RWPE1 (cell line): ENCODE measurements at regions not wholly inside any gene's neighbourhood (a gene's known extent, or its start where the extent isn't known, plus 50 kb on each side); places are given as distances from the start of the nearest gene placed in this dataset.
A peak's percentile ranks its signal among the peaks of the same experiment; 100 is the strongest.

Experiments used
- CTCF ChIA-PET: fragments of 350-600 bp; sonication (Branson Sonifier 250); formaldehyde crosslinking; extraction: SDS; loops from one replicate; lab custom pipeline; 2021; lab: Yijun Ruan, JAX
- POLR2A ChIA-PET: fragments of 400-600 bp; formaldehyde crosslinking; extraction: SDS; loops from one replicate; lab custom pipeline; 2020; ENCODE audit warnings: antibody characterized with exemption; ENCODE audit not compliant: low non-redundant PET; lab: Yijun Ruan, JAX
- DNase-seq: peaks from one replicate; pipeline ENCODE4 v3.0.0; 2012; ENCODE audit warnings: low spot score
- H3K27ac ChIP-seq: fragments of 450-650 bp; 2 replicates; pipeline ENCODE4 v1.5.1; 2017
- TF ChIP-seq, protein P1 (sequence below): fragments of 450-650 bp; conservative IDR thresholded peaks from 2 replicates; pipeline ENCODE4 v1.5.1; 2017; ENCODE audit warnings: low read depth, mild to moderate bottlenecking

DNA sequence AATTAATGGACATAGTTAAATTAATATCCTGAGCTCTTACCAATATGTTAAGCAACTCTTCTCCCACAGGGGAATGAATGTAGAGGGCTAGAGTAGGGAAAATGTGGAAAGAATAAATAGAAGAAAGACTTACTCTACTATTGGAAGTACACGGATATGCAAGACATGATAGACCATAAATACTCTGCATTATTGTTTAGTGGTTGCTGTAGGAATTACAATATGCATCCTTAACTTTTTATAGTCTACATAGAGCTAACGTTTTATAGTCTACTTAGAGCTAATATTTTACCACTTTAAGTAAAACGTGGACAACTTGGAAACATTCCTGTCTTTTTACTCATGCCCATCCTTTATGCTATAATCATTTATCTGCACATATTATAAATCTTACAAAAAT, 163.8 kb upstream of the GALNT5 start:
- TF ChIP-seq, protein P1, sequence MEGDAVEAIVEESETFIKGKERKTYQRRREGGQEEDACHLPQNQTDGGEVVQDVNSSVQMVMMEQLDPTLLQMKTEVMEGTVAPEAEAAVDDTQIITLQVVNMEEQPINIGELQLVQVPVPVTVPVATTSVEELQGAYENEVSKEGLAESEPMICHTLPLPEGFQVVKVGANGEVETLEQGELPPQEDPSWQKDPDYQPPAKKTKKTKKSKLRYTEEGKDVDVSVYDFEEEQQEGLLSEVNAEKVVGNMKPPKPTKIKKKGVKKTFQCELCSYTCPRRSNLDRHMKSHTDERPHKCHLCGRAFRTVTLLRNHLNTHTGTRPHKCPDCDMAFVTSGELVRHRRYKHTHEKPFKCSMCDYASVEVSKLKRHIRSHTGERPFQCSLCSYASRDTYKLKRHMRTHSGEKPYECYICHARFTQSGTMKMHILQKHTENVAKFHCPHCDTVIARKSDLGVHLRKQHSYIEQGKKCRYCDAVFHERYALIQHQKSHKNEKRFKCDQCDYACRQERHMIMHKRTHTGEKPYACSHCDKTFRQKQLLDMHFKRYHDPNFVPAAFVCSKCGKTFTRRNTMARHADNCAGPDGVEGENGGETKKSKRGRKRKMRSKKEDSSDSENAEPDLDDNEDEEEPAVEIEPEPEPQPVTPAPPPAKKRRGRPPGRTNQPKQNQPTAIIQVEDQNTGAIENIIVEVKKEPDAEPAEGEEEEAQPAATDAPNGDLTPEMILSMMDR, result no peak
- no peak overlapping the region for H3K27ac ChIP-seq
- CTCF ChIA-PET, result interaction anchor here (0.6 kb wide), 1 partner anchor 1721 kb away, joined by 3 read pairs; no protein-coding TSS in a partner anchor
- POLR2A ChIA-PET, result no interaction called here
- DNase-seq, result no peak

DNA sequence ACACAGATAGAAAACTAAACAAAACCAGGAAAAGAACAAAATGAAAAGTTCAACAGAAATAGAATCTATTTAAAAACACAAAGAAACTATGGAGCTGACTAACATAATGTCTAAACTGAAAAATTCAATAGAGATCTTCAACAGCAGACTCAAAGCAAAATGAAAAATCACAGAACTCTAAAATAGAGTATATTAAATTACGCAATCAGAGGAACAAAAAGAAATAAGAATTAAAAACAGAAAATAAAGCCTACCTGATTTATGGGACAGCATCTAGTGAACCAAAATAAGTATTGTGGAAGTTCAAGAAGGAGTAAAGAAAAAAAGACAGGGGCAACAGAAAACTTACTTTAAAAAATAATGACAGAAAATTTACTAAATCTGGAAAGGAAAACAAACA, 152.1 kb upstream of the GALNT5 start:
- ChIA-PET POLR2A (no interaction called here), CTCF (no interaction called here)
- TF ChIP-seq, protein P1, result no peak
- DNase-seq, result no peak
- no peak overlapping the region for H3K27ac ChIP-seq

DNA sequence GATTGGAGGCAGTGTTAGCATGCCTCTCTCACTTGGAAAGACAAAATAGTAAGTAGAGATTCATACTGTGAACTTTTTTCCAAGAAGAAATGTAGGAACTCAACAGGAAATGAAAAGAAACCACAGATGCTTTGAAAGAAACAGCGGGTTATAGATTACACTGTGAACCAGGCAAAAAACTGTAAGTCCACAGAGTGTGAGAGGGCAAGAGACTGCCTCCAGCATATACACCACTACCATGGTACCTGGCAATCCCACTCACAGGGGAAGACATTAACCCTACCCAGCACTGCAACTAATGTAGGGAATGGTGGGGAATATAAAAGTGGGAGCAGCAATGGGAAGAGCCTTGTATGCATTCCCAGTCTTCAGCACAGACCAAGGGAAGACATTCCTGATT, 150.6 kb upstream of the GALNT5 start:
- H3K27ac ChIP-seq, result no peak overlapping the region
- CTCF ChIA-PET, result interaction anchor here (0.6 kb wide), 1 partner anchor 353 kb away, joined by 3 read pairs; no protein-coding TSS in a partner anchor
- TF ChIP-seq, protein P1, result no peak
- no peak for DNase-seq
- POLR2A ChIA-PET, result no interaction called here

DNA sequence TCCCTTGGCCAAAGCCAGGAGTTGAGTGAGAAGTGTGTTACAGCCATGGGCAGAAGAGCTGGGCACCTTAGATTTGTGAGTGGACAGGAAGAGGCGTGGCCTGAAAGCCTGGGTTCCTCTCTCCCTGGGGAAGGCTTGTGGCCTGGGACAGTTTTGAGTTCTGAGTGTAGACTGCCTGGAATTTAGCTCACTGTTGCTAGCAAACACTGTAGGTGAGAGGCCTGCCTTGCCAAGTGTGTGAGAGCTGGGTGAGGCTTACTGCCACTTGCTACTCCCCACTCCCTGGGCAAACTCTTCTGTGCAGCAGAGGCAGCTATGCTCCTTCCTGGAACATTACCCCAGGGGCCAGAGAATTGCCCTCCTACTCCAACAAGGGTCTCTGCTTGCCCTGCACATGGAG, 150.0 kb upstream of the GALNT5 start:
- H3K27ac ChIP-seq, result no peak overlapping the region
- ChIA-PET CTCF (no interaction called here), POLR2A (no interaction called here)
- TF ChIP-seq, protein P1, result no peak
- DNase-seq, result no peak

DNA sequence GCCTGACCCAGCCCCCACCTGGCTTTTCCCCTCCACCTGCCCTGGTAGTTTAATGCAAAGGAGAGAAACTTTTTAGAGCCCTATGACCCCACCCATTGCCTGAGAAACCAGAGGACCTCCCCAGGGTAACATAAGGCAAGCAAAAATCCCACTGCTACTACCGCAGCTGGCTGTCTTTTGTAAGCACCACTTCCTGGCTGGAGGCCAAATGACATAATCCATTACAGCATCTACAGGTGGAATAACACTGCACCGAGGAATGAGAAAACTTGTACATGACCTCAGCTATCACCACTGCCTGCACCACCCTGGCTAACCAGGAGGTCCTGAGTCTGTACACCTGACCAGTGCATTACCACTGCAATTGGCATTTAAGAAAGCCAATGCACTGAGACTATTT, 149.6 kb upstream of the GALNT5 start:
- peak; percentile 13 for DNase-seq
- ChIA-PET CTCF (interaction anchor here (0.6 kb wide), 1 partner anchor 1965 kb away, joined by 3 read pairs; no protein-coding TSS in a partner anchor), POLR2A (no interaction called here)
- H3K27ac ChIP-seq, result no peak overlapping the region
- TF ChIP-seq, protein P1, result no peak

DNA sequence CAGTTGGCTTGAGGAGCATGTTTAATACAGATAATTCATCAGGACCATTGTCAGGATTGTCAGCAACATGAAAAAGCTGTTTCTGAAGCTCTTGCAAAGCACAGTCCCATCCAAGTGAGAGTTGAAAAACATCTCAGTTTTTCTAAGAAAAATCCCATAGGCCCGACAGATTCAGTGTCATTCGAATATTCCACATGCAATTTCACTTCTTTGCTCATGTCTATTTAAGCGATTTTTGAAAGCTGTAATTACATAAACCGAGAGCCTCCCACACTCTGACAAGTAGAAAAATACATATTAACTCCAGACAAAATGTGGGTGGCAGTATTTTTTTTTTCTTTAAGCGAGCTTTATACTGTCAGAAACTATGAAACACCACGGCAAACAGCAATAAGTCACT, 134.7 kb upstream of the GALNT5 start:
- no peak for DNase-seq
- TF ChIP-seq, protein P1, result no peak
- POLR2A ChIA-PET, result no interaction called here
- H3K27ac ChIP-seq, result no peak overlapping the region
- CTCF ChIA-PET, result interaction anchor here (0.6 kb wide), 1 partner anchor 25 kb away, joined by 3 read pairs; no protein-coding TSS in a partner anchor
